Activated CD4-positive, CD25-positive, alpha-beta regulatory T cell treated with anti-CD3 and anti-CD28 coated beads, Interleukin-2, amount 50 U/mL, for 72 hours (primary cell): ENCODE measurements at regions not wholly inside any gene's neighbourhood (a gene's known extent, or its start where the extent isn't known, plus 50 kb on each side); places are given as distances from the start of the nearest gene placed in this dataset.

Experiments
- DNase-seq: peaks from one replicate; pipeline ENCODE4 v3.0.0; 2021

DNA sequence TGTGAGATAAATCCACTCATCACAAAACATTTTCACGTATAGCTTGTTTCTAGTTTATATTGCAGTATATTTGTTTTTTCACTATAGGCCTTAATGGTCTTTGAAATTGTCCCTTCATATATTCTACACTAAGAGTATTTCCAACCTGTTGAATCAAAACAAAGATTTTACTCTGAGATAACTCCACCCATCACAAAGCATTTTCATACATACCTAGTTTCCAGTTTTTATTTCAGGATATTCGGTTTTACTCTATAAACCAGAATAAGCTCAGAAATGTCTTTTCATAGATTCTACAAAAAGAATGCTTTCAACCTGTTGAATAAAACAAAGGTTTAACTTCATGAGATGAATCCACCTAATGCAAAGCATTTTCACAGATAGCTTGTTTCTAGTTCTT lies 1528.7 kb downstream of the UQCRFS1 start:
- no peak for DNase-seq

DNA sequence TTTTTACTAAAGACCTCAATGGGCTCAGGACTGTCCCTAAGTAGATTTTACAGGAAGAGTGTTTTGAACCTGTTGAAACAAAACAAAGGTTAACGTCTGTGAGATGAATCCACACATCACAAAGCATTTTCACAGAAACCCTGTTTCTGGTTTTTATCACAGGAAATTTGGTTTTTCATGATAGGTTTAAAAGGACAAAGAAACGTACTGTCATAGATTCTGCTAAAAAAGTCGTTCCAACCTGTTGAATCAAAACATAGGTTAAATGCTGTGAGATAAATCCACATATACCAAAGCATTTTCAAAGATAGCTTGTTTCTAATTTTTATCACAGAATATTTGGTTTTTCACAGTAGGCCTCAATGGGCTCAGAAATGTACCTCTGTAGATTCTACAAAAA lies 1531.0 kb downstream of the UQCRFS1 start:
- no peak for DNase-seq

DNA sequence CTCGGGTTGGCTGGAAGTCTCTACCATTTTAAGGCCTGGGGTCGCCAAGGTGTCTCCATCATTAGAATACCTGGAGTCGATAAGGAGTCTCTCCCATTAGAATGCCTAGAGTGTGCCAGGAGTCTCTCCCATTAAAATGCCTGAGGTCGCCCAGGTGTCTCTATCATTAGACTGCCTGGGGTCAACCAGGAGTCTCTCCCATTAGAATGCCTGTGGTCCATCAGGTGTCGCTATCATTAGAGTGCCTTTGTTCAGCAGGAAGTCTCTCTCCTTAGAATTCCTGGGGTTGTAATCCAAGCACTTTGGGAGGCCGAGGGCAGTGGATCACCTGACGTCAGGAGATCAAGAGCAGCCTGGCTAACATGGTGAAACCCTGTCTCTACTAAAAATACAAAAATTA lies 1533.0 kb downstream of the UQCRFS1 start:
- no peak for DNase-seq

DNA sequence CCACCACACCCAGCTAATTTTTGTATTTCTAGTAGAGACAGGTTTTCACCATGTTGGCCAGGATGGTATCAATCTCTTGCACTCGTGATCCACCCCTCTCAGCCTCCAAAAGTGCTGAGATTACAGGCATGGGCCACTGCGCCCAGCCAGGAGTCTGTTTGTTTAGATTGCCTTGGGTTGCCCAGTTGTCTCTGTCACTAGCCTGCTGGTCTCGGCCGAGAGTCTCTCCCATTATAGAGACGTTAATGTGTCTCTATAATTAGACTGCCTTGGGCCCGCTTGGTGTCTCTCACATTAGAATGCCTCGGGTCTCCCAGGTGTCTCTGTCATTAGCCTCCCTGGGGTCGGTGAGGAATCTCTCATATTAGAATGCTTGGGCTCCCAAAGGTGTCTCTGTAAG lies 1533.6 kb downstream of the UQCRFS1 start:
- DNase-seq, result no peak

DNA sequence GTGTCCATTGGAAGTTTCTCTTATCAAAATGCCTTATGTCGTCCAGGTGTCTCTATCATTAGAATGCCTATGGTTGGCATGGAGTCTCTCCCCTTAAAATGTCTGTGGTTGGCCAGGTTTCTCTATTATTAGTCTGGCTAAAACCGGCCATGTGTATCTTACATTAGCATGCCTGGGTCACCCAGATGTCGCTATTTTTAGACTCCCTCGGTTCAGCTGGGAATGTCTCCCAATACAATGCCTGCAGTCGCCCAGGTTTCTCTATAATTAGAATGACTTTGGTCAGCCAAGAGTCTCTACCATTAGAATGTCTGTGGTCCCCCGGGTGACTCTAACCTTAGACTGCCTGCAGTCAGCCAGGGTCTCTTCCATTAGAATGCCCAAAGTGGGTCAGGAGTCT lies 1536.1 kb downstream of the UQCRFS1 start:
- DNase-seq, result no peak

DNA sequence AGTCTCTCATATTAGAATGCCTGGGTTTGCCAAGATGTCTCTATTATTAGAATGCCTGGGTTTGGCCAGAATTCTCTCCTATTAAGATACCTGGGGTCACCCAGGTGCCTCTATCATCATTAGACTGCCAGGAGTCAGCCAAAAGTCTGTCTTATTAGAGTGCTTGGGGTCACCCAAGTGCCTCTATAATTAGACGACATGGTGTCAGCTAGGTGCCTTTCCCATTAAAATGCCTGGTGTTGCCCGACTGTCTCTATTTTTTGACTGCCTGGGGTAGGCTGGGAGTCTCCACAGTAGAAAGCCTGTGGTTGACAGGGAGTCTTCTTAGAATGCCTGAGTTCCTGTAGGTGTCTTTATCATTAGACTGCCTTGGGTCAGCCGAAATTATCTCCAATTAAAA lies 1536.6 kb downstream of the UQCRFS1 start:
- DNase-seq, result no peak

DNA sequence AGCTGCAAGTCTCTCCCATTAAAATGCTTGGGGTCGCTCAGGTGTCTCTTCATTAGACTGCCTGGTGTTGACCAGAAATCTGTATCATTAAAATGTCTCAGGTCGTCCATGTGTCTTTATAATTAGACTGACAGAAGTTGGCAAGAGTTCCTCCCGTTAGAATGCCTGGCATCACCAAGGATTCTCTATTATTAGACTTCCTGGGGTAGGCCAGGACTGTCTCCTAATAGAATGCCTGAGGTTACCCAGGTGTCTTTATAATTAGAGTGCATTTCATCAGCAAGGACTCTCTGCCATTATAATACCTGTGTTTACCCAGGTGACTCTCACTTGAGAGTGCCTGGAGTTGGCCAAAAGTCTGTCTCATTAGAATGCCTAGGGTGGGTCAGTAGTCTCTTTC lies 1537.2 kb downstream of the UQCRFS1 start:
- DNase-seq, result no peak

DNA sequence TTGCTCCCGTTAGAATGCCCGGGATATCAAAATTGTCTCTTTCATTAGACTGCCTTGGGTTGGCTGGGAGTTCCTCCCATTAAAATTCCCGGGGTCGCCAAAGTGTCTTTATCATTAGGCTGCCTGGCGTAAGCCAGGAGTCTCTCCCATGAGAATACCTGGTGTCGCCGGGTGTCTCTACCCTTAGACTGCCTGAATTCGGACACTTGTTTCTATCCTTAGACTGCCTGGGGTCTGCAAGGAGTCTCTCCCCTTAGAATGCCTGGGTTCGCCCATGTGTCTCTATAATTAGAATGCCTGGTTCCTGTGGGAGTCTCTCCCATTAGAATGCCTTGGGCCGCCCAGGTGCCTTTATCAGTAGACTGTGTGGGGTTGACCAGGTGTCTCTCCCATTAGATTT lies 1538.2 kb downstream of the UQCRFS1 start:
- DNase-seq, result no peak

DNA sequence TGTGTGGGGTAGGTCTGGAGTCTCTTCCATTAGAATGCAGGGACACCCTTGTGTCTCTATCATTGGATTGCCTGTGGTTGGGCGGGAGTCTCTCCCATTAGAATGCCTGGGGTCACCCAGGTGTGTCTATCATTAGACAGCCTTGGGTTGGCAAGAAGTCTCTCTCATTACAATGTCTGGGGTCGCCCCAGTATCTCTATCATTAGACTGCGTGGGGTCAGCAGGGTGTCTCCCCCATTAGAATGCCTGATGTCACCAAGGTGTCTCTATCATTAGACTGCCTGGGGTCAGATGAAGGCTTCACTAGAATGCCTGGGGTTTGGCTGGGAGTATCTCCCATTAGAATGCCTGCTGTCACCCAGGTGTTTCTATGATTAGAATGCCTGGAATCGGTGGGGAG lies 1539.0 kb downstream of the UQCRFS1 start:
- DNase-seq, result no peak

DNA sequence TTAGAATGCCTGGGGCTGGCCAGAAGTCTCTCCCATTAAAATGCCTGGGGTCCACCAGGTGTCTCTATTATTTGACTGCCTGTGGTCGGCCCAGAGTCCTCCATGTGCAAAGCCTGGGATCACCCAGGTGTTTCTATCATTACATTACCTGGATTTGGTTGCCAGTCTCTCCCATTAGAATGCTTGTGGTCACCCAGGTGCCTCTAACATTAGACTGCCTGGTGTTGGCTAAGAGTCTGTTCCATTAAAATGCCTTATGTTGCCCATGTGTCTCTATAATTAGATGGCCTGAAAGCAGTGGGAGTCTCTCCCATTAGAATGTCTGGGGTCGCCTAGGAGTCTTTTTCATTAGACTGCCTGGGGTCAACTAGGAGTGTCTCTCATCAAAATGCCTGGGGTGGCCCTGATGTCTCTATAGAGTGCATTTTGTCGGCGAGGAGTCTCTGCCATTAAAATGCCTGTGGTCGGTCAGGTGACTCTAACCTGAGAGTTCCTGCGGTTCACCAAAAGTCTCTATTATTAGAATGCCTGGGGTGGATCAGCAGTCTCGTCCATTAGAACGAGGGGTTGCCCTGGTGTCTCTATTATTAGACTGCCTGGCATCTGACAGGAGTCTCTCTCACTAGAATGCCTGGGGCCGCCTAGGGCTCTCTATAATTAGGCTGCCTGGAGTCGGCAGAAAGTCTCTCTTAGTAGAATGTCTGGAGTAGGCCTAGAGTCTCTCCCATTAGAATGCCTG lies 1540.5 kb downstream of the UQCRFS1 start:
- DNase-seq, result no peak

DNA sequence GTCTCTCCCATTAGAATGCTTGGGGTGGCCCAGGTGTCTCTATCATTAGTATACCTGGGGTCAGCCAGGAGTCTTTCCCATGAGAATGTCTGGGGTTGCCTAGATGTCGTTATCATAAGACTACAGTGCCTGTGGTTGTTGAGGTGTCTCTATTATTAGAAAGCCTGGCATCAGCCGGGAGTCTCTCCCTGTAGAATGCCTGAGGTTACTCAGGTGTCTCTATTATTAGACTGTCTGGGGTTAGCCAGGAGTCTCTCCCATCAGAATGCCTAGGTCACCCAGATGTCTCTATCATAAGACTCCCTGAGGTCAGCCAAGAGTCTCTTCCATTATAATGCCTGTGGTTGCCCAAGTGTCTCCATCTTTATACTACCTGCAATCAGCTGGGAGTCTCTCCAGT lies 1541.1 kb downstream of the UQCRFS1 start:
- DNase-seq, result no peak

DNA sequence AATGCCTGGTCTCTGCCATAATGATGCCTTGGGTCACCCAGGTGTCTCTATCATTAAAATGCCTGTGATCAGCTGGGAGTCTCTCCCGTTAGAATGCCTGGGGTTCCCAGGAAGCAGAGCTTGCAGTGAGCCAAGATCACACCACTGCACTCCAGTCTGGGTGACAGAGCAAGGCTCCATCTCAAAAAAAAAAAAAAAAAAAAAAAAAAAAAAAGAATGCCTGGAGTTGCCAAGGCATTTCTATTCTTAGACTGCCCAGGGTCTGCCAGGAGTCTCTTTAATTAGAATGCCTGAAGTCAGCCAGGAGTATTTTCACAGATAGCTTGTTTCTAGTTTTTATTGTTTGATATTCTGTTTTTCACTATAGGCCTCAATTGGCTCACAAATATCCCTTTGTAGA lies 1552.5 kb downstream of the UQCRFS1 start:
- DNase-seq, result no peak

DNA sequence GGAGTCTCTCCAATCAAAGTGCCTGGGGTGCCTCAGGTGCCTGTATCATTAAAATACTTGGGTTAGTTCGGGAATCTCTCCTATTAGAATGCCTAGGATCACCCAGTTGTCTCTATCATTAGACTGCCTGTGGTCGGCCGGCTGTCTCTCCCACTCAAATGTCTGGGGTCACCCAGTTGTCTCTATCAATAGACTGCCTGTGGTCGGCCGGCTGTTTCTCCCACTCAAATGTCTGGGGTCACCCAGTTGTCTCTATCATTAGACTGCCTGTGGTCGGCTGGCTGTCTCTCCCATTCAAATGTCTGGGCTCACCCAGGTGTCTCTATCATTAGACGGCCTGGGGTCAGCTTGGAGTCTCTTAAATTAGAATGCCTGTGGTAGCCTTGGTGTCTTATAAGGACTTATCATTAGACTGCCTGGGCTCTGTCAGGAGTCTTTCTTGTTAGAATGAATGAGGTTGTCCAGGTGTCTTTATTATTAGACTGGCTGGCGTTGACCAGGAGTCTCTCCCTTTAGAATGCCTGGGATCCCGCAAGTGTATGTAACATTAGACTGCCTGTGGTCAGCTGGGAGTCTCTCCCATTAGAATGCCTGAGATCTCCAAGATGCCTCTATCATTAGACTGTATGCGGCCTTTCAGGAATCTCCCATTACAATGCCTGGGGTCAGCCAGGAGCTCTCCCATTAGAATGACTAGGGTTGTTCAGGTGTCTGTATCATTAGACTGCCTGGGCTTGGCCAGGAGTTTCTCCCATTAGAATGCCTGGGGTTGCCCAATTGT lies 1555.5 kb downstream of the UQCRFS1 start:
- DNase-seq, result no peak

DNA sequence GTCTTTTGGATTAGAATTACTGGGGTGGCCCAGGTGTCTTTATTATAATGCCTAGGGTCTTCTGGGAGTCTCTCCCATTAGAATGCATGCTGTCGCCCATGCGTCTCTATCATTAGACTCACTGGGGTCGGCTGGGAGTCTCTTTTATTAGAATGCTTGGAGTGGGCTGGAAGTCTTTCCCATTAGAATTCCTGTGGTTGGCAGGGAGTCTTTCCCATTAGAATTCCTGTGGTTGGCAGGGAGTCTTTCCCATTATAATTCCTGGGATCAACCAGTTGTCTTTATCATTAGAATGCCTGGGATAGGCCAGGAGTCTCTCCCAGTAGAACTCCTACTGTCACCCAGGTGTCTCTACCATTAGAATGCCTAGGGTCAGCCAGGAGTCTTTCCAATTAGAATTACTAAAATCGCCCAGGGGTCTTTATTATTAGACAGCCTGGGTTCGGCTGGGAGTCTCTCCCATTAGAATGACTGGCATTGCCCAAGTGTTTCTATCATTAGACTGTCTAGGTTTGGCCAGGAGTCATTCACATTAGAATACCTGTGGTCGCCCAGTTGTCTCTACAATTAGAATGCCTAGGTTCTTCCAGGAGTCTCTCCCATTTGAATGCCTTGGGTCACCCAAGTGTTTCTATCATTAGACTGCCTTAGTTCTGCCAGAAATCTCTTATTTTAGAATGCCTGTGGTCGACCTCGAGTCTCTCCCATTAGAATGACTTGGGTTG lies 1558.5 kb downstream of the UQCRFS1 start:
- no peak for DNase-seq

DNA sequence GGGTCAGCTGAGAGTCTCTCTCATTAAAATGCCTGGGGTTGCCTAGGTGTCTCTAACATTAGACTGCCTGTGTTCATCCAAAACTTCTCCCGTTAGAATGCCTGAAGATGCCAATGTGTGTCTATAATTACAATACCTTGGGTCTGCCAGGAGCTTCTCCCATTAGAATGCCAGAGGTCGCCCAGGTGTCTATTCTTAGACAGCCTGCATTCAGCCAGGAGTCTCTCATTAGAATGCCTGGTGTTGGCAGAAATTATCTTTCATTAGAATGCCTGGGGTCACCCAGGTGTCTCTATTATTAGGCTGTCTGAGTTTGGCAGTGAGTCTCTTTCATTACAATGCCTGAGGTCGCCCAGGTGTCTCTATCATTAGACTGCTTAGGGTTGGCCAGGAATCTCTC lies 1560.2 kb downstream of the UQCRFS1 start:
- no peak for DNase-seq

DNA sequence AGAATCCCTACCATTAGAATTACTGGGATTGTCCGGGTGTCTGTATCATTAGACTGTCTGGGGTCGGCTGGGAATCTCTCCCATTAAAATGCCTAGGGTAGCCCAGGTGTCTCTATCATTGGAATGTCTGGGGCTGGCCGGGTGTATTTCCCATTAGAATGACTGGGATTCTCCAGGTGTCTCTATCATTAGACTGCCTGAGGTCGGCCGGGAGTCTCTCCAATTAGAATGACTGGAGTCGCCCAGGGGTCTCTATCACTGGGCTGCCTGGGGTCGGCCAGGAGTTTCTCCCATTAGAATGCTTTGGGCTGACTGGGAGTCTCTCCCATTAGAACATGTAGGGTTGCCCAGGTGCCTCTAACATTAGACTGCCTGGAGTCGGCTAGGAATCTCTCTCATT lies 1560.7 kb downstream of the UQCRFS1 start:
- DNase-seq, result no peak

DNA sequence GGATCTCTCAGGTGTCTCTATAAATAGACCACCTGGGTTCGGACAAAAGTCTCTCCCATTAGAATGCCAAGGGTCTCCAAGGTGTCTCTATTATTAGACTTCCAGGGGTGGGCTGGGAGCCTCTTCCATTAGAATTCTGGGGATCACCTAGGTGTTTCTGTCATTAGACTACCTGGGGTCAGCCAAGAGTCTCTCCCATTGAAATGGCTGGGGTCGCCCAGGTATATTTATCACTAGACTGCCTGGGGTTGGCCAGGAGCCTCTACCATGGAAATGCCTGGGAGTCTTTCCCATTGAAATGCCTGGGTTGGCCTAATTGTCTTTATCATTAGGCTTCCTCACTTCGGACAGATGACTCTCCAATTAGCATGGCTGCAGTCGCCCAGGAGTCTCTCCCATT lies 1565.5 kb downstream of the UQCRFS1 start:
- no peak for DNase-seq

DNA sequence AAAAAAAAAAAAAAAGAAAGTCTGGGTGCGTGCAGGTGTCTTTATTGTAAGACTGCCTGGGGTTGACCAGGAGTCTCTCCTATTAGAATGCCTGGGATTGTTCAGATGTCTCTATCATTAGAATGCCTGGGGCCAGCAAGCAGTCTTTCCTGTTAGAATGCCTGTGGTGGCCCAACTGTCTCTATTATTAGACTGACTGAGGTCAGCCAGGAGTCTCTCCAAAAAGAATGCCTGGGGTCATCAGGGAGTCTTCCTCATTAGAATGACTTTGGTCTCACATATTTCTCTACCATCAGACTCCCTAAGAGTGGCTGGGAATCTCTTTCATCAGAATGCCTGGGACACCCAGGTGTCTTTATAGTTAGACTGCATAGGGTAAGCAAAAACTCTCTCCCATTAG lies 1577.5 kb downstream of the UQCRFS1 start:
- DNase-seq, result no peak

DNA sequence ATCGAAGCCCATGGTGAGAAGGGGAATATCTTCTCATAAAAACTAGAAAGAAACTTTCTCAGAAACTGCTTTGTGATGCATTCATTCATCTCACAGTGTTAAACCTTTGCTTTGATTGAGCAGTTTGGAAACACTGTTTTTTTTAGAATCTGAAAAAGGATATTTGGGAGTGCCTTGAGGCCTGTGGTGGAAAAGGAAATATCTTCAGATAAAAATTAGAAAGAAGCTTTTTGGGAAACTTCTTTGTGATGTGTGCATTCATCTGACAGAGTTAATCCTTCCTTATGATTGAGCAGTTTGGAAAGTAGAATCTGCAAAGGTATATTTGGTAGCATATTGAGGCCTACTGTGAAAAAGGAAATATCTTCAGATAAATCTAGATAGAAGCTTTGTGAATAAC lies 1594.9 kb downstream of the UQCRFS1 start:
- no peak for DNase-seq

DNA sequence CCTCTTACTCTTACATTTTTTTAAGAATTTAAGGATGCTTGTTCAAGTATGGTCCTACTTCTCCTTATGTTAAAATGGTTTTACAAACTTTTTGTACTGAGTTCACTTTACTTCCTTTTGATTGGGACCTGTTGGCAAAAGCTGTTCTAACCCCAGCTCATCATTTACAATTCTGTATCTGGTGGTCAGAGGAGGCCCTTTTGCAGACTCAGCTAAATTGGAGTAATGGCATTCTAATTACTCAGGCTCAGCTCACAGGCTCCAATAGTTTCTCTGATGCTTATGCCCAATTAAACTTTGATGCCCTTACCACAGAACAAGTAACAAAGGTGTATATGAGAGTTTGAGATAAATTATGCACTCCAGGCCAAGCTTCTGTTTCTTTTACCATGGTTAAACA lies 1632.0 kb downstream of the UQCRFS1 start:
- DNase-seq, result no peak
